ENCODE measurements at regions not wholly inside any gene's neighbourhood (a gene's known extent, or its start where the extent isn't known, plus 50 kb on each side); places are given as distances from the start of the nearest gene placed in this dataset.

DNA sequence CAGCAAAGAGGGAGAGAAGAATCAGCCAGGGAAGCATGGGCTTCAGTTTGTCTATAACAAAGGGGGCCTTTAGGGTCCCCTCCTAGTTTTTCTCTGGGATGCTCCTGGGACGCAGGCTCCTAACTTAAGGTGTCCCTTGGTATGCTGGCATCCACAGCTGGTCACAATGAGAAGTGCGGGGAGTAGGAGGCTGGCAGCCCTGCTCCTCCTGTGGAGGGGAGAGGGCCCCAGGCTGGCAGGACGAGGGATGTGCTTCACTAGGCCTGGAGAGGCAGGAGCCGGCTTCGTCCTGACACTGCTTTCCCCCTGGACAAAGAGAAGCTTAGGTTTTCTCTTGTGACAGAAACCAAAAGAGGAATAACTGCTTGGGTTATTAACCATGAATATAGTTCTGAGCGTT is 67.6 kb downstream of the NENF start:
- TF ChIP-seq, protein P1, sequence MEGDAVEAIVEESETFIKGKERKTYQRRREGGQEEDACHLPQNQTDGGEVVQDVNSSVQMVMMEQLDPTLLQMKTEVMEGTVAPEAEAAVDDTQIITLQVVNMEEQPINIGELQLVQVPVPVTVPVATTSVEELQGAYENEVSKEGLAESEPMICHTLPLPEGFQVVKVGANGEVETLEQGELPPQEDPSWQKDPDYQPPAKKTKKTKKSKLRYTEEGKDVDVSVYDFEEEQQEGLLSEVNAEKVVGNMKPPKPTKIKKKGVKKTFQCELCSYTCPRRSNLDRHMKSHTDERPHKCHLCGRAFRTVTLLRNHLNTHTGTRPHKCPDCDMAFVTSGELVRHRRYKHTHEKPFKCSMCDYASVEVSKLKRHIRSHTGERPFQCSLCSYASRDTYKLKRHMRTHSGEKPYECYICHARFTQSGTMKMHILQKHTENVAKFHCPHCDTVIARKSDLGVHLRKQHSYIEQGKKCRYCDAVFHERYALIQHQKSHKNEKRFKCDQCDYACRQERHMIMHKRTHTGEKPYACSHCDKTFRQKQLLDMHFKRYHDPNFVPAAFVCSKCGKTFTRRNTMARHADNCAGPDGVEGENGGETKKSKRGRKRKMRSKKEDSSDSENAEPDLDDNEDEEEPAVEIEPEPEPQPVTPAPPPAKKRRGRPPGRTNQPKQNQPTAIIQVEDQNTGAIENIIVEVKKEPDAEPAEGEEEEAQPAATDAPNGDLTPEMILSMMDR (IDR thresholded peaks at IDR 0.05; ENCODE audit: extremely low read depth in 1 of 2, insufficient read depth in 1 of 2, low read depth in 1 of 2, low read length in 2 of 2), result no peak
- TF ChIP-seq POLR2AphosphoS5 (IDR thresholded peaks at IDR 0.05; ENCODE audit: insufficient read depth, low read depth, low read length), result no peak
- no peak for TF ChIP-seq FOS (IDR thresholded peaks at IDR 0.05; ENCODE audit: borderline replicate concordance, insufficient read depth, low read length)
- no peak for TF ChIP-seq JUN (IDR thresholded peaks at IDR 0.05; ENCODE audit: borderline replicate concordance, insufficient read depth, insufficient read length, low read depth)
- TF ChIP-seq EZH2 (IDR thresholded peaks at IDR 0.05; ENCODE audit: borderline replicate concordance, low read depth, low read length, severe bottlenecking), result no peak
- TF ChIP-seq GATA2 (IDR thresholded peaks at IDR 0.05; ENCODE audit: insufficient read depth, insufficient read length, low read depth, low read length), result no peak
- TF ChIP-seq POLR2A (IDR thresholded peaks at IDR 0.05; ENCODE audit: low read depth, low read length), result no peak
- no peak for TF ChIP-seq MAX (IDR thresholded peaks at IDR 0.05; ENCODE audit: insufficient read depth, insufficient read length)
- no peak for TF ChIP-seq MYC (IDR thresholded peaks at IDR 0.05; ENCODE audit: low read depth, low read length)
- ChIA-PET CTCF (no interaction called here), POLR2A (no interaction called here)
- H3K27ac ChIP-seq (ENCODE audit: insufficient read depth, low read depth, low read length), result no peak overlapping the region
- H3K36me3 ChIP-seq (ENCODE audit: control insufficient read depth in 2 of 2, extremely low read depth in 1 of 2, insufficient read depth in 2 of 2, low read length in 2 of 2), result no peaks in the 10 kb centered on the region
- H3K79me2 ChIP-seq (ENCODE audit: control insufficient read depth, insufficient read depth, low read length), result no peaks in the 10 kb centered on the region
- peaks cover 10 to 18% of the 10 kb centered on the region in 2 experiments for H3K27me3 ChIP-seq (ENCODE audit: control insufficient read depth in 2 of 2, insufficient read depth in 2 of 2, low read length in 2 of 2)
- no peaks in the 10 kb centered on the region for H4K20me1 ChIP-seq (replicated peaks; ENCODE audit: control insufficient read depth, extremely low read depth, insufficient read depth, low read length)
- no peak overlapping the region for H3K4me3 ChIP-seq (replicated peaks in 1 of 3; ENCODE audit: insufficient read depth in 1 of 3, low read depth in 1 of 3, low read length in 3 of 3)
- no peaks in the 10 kb centered on the region for H3K9me1 ChIP-seq (replicated peaks; ENCODE audit: control insufficient read depth, extremely low read depth, insufficient read depth, low read length)
- no peak overlapping the region for H3K4me2 ChIP-seq (ENCODE audit: insufficient read depth, low read length)
- dilution Hi-C loops (cut with MboI; ENCODE audit: extremely low pct_ligation_motif_present, low sequenced_read_pairs) (no loop called here), intact Hi-C loops (cut with micrococcal nuclease) (no loop called here)
- no TSS peak for BruUV-seq (replicated peaks)
- H3K9ac ChIP-seq (replicated peaks; ENCODE audit: extremely low read depth, insufficient read depth, low read length), result no peak overlapping the region
- H3K9me3 ChIP-seq (replicated peaks; ENCODE audit: control insufficient read depth, insufficient read depth, low read length), result no peaks in the 10 kb centered on the region
- no peak overlapping the region for H2AFZ ChIP-seq (ENCODE audit: low read depth, low read length)
- no peak for DNase-seq (ENCODE audit: low read depth, low spot score)
- FAIRE-seq, result no peak
- no peaks in the 10 kb centered on the region for H3K4me1 ChIP-seq (ENCODE audit: control insufficient read depth, extremely low read depth, insufficient read depth, low read length)

All from endothelial cell of umbilical vein (primary cell).